ENCODE measurements at regions not wholly inside any gene's neighbourhood (a gene's known extent, or its start where the extent isn't known, plus 50 kb on each side); places are given as distances from the start of the nearest gene placed in this dataset.

DNA sequence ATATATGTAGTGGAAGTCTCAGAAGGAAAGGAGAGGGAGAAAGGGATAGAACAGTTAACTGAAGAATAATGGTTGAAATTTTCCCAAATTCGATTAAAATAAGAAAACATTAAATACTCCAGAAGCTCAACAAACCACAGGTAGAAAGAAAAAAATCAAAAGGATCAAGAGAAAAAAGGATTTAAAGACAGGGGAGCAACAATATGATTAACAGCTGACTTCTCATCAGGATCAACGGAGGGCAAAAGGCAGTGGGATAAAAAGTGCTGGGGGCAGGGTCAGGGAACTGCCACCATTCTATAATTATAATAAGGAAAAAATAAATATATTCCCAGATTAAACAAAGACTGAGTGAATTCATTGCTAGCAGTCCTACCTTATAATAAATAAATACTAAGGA is 55.3 kb downstream of the CDKN2C start:
- intact Hi-C loops (cut with micrococcal nuclease; ENCODE audit: unreplicated experiment) = no loop called here
- Histone ChIP-seq H3K79me2 (ENCODE audit: insufficient read depth, low read depth, low read length) (no peaks in the 10 kb centered on the region), H4K20me1 (ENCODE audit: insufficient read depth, low read length) (no peaks in the 10 kb centered on the region), H3K4me2 (ENCODE audit: low read length) (no peak overlapping the region), H3K4me3 (ENCODE audit: low read depth, low read length, poor library complexity, severe bottlenecking) (no peak overlapping the region), H3K27ac (ENCODE audit: low read depth, low read length, poor library complexity, severe bottlenecking) (no peak overlapping the region), H2AFZ (ENCODE audit: low read length) (no peak overlapping the region), H3K36me3 (ENCODE audit: insufficient read depth, low read length) (no peaks in the 10 kb centered on the region), H3K9me2 (ENCODE audit: insufficient read depth, low read length) (no peaks in the 10 kb centered on the region), H3K4me1 (ENCODE audit: insufficient read depth, low read length, poor library complexity, severe bottlenecking) (no peaks in the 10 kb centered on the region), H3K9me3 (ENCODE audit: low read length) (no peaks in the 10 kb centered on the region)
- DNase-seq (ENCODE audit: low spot score) = no peak
- no peak for TF ChIP-seq EZH2phosphoT487 (IDR thresholded peaks at IDR 0.05; ENCODE audit: borderline replicate concordance, low read depth, low read length)
- TF ChIP-seq, protein P1, sequence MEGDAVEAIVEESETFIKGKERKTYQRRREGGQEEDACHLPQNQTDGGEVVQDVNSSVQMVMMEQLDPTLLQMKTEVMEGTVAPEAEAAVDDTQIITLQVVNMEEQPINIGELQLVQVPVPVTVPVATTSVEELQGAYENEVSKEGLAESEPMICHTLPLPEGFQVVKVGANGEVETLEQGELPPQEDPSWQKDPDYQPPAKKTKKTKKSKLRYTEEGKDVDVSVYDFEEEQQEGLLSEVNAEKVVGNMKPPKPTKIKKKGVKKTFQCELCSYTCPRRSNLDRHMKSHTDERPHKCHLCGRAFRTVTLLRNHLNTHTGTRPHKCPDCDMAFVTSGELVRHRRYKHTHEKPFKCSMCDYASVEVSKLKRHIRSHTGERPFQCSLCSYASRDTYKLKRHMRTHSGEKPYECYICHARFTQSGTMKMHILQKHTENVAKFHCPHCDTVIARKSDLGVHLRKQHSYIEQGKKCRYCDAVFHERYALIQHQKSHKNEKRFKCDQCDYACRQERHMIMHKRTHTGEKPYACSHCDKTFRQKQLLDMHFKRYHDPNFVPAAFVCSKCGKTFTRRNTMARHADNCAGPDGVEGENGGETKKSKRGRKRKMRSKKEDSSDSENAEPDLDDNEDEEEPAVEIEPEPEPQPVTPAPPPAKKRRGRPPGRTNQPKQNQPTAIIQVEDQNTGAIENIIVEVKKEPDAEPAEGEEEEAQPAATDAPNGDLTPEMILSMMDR (conservative IDR thresholded peaks at IDR 0.05; ENCODE audit: low read length) = no peak
- POLR2A ChIA-PET = no interaction called here
- CTCF ChIA-PET (ENCODE audit: unreplicated experiment) = no interaction called here
- no TSS peak for BruUV-seq (replicated peaks)

DNA sequence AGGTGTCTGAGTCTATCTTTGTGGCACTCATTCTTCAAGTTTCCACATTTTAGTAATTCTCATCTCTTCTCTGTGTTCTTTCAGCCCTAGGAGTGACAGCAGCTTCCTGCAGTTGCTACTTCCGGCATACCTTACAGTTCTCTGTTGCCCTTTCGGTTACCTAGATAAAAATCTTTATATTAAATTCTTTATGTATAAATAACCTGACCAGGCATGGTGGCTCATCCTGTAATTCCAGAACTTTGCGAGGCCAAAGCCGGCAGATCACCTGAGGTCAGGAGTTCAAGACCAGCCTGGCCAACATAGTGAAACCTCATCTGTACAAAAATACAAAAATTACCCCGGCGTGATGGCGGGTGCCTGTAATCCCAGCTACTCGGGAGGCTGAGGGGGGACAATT is 62.9 kb downstream of the CDKN2C start:
- Histone ChIP-seq H2AFZ (ENCODE audit: low read length) (no peak overlapping the region), H3K9me2 (ENCODE audit: insufficient read depth, low read length) (no peaks in the 10 kb centered on the region), H3K4me3 (ENCODE audit: low read depth, low read length, poor library complexity, severe bottlenecking) (no peak overlapping the region), H3K4me1 (ENCODE audit: insufficient read depth, low read length, poor library complexity, severe bottlenecking) (no peaks in the 10 kb centered on the region), H3K36me3 (ENCODE audit: insufficient read depth, low read length) (no peaks in the 10 kb centered on the region), H3K27ac (ENCODE audit: low read depth, low read length, poor library complexity, severe bottlenecking) (no peak overlapping the region), H3K79me2 (ENCODE audit: insufficient read depth, low read depth, low read length) (no peaks in the 10 kb centered on the region), H3K4me2 (ENCODE audit: low read length) (no peak overlapping the region), H3K9me3 (ENCODE audit: low read length) (no peaks in the 10 kb centered on the region), H4K20me1 (ENCODE audit: insufficient read depth, low read length) (no peaks in the 10 kb centered on the region)
- ChIA-PET POLR2A (no interaction called here), CTCF (ENCODE audit: unreplicated experiment) (no interaction called here)
- no peak for DNase-seq (ENCODE audit: low spot score)
- no TSS peak for BruUV-seq (replicated peaks)
- intact Hi-C loops (cut with micrococcal nuclease; ENCODE audit: unreplicated experiment) = no loop called here
- TF ChIP-seq, protein P1 (conservative IDR thresholded peaks at IDR 0.05; ENCODE audit: low read length) = no peak
- no peak for TF ChIP-seq EZH2phosphoT487 (IDR thresholded peaks at IDR 0.05; ENCODE audit: borderline replicate concordance, low read depth, low read length)

DNA sequence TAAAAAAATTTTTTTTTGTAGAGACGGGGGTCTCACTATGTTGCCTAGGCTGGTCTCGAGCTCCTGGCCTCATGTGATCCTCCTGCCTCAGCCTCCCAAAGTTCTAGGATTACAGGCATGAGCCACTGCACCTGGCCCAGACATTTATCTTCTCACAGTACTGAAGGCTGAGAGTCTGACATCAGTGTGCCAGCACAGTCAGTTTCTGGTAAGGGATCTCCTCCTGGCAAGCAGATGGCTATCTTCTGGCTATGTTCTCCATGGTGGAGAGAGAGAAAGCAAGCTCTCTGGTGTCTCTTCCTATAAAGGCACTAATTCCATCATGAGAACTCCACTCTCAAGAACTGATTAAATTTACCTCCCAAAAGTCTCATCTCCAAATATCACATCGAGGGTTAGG is 57.8 kb upstream of the C1orf185 start:
- no TSS peak for BruUV-seq (replicated peaks)
- no peak overlapping the region for H2AFZ ChIP-seq (ENCODE audit: low read length)
- no peak for DNase-seq (ENCODE audit: low spot score)
- POLR2A ChIA-PET = interaction anchor here (0.7 kb wide), 1 partner anchor 12 kb away, joined by 3 read pairs; no protein-coding TSS in a partner anchor
- H4K20me1 ChIP-seq (ENCODE audit: insufficient read depth, low read length) = no peaks in the 10 kb centered on the region
- TF ChIP-seq, protein P1 (conservative IDR thresholded peaks at IDR 0.05; ENCODE audit: low read length) = no peak
- no peak for TF ChIP-seq EZH2phosphoT487 (IDR thresholded peaks at IDR 0.05; ENCODE audit: borderline replicate concordance, low read depth, low read length)
- H3K4me3 ChIP-seq (ENCODE audit: low read depth, low read length, poor library complexity, severe bottlenecking) = no peak overlapping the region
- no peak overlapping the region for H3K27ac ChIP-seq (ENCODE audit: low read depth, low read length, poor library complexity, severe bottlenecking)
- H3K4me1 ChIP-seq (ENCODE audit: insufficient read depth, low read length, poor library complexity, severe bottlenecking) = no peaks in the 10 kb centered on the region
- CTCF ChIA-PET (ENCODE audit: unreplicated experiment) = no interaction called here
- H3K9me2 ChIP-seq (ENCODE audit: insufficient read depth, low read length) = no peaks in the 10 kb centered on the region
- no peaks in the 10 kb centered on the region for H3K79me2 ChIP-seq (ENCODE audit: insufficient read depth, low read depth, low read length)
- H3K36me3 ChIP-seq (ENCODE audit: insufficient read depth, low read length) = no peaks in the 10 kb centered on the region
- no peak overlapping the region for H3K4me2 ChIP-seq (ENCODE audit: low read length)
- no peaks in the 10 kb centered on the region for H3K9me3 ChIP-seq (ENCODE audit: low read length)
- intact Hi-C loops (cut with micrococcal nuclease; ENCODE audit: unreplicated experiment) = loop anchor here (2.0 to 5.0 kb wide), 3 partner anchors 67 to 269 kb away; no protein-coding TSS in a partner anchor
